Astrocyte (in vitro differentiated cells and primary cell): ENCODE measurements at regions not wholly inside any gene's neighbourhood (a gene's known extent, or its start where the extent isn't known, plus 50 kb on each side); places are given as distances from the start of the nearest gene placed in this dataset.

Experiments
- DNase-seq: peaks from one replicate; pipeline ENCODE4 v3.0.0-alpha.2; 2010; ENCODE audit warnings: low read depth
- FAIRE-seq: peaks from 2 replicates; lab custom pipeline; 2011; peaks lifted over from hg19 to GRCh38; lab: Jason Lieb, UNC
- H2AFZ ChIP-seq: 2 replicates; pipeline ENCODE4 v1.6.0; 2012; ENCODE audit warnings: low read depth, low read length, inconsistent platforms
- H3K27ac ChIP-seq: 2 replicates; pipeline ENCODE4 v1.5.1; 2011; ENCODE audit warnings: low read depth, low read length, inconsistent platforms
- H3K27me3 ChIP-seq: 2 replicates; pipeline ENCODE4 v1.6.0; 2011; ENCODE audit warnings: low read length, inconsistent platforms; ENCODE audit not compliant: insufficient read depth
- H3K36me3 ChIP-seq: 2 replicates; pipeline ENCODE4 v1.5.1; 2011; ENCODE audit warnings: low read length, inconsistent platforms; ENCODE audit not compliant: insufficient read depth
- H3K4me1 ChIP-seq: 2 replicates; pipeline ENCODE4 v1.5.1; 2011; ENCODE audit warnings: low read length, inconsistent platforms; ENCODE audit not compliant: insufficient read depth
- H3K4me2 ChIP-seq: 2 replicates; pipeline ENCODE4 v1.6.0; 2012; ENCODE audit warnings: low read length, inconsistent platforms
- H3K4me3 ChIP-seq: 2 replicates; pipeline ENCODE4 v1.5.1; 2011; ENCODE audit warnings: low read depth, mild to moderate bottlenecking, low read length, inconsistent platforms; ENCODE audit not compliant: insufficient read depth
- H3K79me2 ChIP-seq: 2 replicates; pipeline ENCODE4 v1.6.0; 2012; ENCODE audit warnings: mild to moderate bottlenecking, low read length, inconsistent platforms; ENCODE audit not compliant: insufficient read depth
- H3K9ac ChIP-seq: 2 replicates; pipeline ENCODE4 v1.6.0; 2012; ENCODE audit warnings: mild to moderate bottlenecking, low read length, inconsistent platforms
- H3K9me3 ChIP-seq: 2 replicates; pipeline ENCODE4 v1.5.1; 2012; ENCODE audit warnings: low read depth, mild to moderate bottlenecking, low read length, inconsistent platforms; ENCODE audit not compliant: insufficient read depth
- H4K20me1 ChIP-seq: 2 replicates; pipeline ENCODE4 v1.6.0; 2012; ENCODE audit warnings: low read length, inconsistent platforms; ENCODE audit not compliant: insufficient read depth
- H3K27ac Mint-ChIP-seq: one replicate; pipeline ENCODE4 v1.8.0; 2021; ENCODE audit warnings: mild to moderate bottlenecking, mixed read lengths; ENCODE audit not compliant: unreplicated experiment
- H3K27me3 Mint-ChIP-seq: one replicate; pipeline ENCODE4 v1.8.0; 2021; ENCODE audit warnings: low read depth, mixed read lengths; ENCODE audit not compliant: unreplicated experiment
- H3K36me3 Mint-ChIP-seq: one replicate; pipeline ENCODE4 v1.8.0; 2021; ENCODE audit warnings: low read depth, mixed read lengths; ENCODE audit not compliant: unreplicated experiment
- H3K4me1 Mint-ChIP-seq: one replicate; pipeline ENCODE4 v1.8.0; 2021; ENCODE audit warnings: low read depth, mixed read lengths; ENCODE audit not compliant: unreplicated experiment
- H3K4me3 Mint-ChIP-seq: one replicate; pipeline ENCODE4 v1.8.0; 2021; ENCODE audit warnings: mild to moderate bottlenecking, moderate library complexity, mixed read lengths; ENCODE audit not compliant: unreplicated experiment
- H3K9me3 Mint-ChIP-seq: one replicate; pipeline ENCODE4 v1.8.0; 2021; ENCODE audit warnings: mild to moderate bottlenecking, mixed read lengths; ENCODE audit not compliant: unreplicated experiment
- EZH2 ChIP-seq: IDR thresholded peaks from 2 replicates; pipeline ENCODE4 v1.6.1; 2012; ENCODE audit warnings: mild to moderate bottlenecking, low read length, inconsistent platforms; ENCODE audit not compliant: insufficient read depth
- TF ChIP-seq, protein P1 (sequence below): IDR thresholded peaks from 2 replicates; pipeline ENCODE4 v1.5.1; 2011; ENCODE audit warnings: low read depth, mild to moderate bottlenecking, inconsistent platforms, low read length, moderate library complexity; ENCODE audit not compliant: insufficient read depth

DNA sequence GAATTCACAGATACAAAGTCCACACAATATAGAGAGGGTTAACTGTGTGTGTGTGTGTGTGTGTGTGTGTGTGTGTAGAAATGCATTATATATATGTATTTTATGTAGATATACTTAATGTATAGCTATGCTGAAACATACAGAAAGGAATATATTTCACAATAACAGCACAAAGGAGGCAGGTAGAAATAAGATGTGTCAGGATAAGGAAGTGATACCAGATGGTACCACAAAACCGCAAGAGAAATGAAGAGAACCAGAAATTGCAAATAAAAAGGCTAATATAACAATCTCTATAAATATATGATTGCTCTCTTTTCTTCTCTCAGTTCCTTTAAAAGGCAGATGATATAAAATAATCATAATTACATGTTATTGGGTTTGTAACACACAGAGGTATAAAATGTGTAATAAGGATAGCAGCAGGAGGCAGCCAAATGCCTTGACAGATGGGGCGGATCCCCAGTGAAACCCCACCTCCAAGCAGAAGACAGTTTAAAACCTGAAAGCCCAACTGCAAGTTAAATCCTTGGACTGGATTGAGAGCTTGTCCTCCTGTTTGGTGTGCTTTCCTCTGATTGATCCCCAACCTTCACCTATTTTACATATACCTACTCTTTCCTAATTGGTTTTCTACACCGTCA is 365.4 kb upstream of the C16orf82 start:
- no peak overlapping the region for H3K4me2 ChIP-seq
- DNase-seq (no peak), FAIRE-seq (no peak)
- no peaks in the 10 kb centered on the region for H3K9me3 ChIP-seq
- no peaks in the 10 kb centered on the region for H3K27me3 Mint-ChIP-seq
- no peaks in the 10 kb centered on the region for H3K27me3 ChIP-seq
- H3K9me3 Mint-ChIP-seq, result peaks cover 4% of the 10 kb centered on the region
- no peak overlapping the region for H3K4me3 ChIP-seq
- no peaks in the 10 kb centered on the region for H3K36me3 ChIP-seq
- H3K27ac Mint-ChIP-seq, result no peak overlapping the region
- no peaks in the 10 kb centered on the region for H3K4me1 Mint-ChIP-seq
- H2AFZ ChIP-seq, result no peak overlapping the region
- no peaks in the 10 kb centered on the region for H3K4me1 ChIP-seq
- H3K9ac ChIP-seq, result no peak overlapping the region
- TF ChIP-seq EZH2, result no peak
- TF ChIP-seq, protein P1, sequence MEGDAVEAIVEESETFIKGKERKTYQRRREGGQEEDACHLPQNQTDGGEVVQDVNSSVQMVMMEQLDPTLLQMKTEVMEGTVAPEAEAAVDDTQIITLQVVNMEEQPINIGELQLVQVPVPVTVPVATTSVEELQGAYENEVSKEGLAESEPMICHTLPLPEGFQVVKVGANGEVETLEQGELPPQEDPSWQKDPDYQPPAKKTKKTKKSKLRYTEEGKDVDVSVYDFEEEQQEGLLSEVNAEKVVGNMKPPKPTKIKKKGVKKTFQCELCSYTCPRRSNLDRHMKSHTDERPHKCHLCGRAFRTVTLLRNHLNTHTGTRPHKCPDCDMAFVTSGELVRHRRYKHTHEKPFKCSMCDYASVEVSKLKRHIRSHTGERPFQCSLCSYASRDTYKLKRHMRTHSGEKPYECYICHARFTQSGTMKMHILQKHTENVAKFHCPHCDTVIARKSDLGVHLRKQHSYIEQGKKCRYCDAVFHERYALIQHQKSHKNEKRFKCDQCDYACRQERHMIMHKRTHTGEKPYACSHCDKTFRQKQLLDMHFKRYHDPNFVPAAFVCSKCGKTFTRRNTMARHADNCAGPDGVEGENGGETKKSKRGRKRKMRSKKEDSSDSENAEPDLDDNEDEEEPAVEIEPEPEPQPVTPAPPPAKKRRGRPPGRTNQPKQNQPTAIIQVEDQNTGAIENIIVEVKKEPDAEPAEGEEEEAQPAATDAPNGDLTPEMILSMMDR, result no peak
- no peaks in the 10 kb centered on the region for H3K79me2 ChIP-seq
- H4K20me1 ChIP-seq, result no peaks in the 10 kb centered on the region
- H3K27ac ChIP-seq, result no peak overlapping the region
- no peak overlapping the region for H3K4me3 Mint-ChIP-seq
- no peaks in the 10 kb centered on the region for H3K36me3 Mint-ChIP-seq

DNA sequence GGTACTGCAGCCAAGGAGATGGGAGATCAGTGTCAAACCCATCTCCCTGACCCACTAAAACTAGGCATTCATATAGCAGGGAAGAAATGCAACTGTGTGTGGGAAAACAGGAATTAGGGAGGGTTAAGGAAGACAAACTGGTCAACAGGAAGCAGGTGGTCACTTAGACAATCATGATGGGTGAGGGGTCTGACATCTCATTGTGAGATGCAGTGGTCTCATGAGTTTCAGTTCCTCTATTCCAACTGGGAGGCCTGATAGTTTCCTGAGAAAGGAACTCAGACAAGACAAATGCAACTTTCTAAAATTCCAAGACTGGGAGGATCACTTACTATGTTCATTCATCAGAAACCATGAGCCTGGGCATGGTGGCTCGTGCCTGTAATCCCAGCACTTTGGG is 361.4 kb upstream of the C16orf82 start:
- no peak overlapping the region for H3K4me3 Mint-ChIP-seq
- H3K36me3 Mint-ChIP-seq, result no peaks in the 10 kb centered on the region
- H3K27ac ChIP-seq, result no peak overlapping the region
- H3K4me2 ChIP-seq, result no peak overlapping the region
- no peaks in the 10 kb centered on the region for H4K20me1 ChIP-seq
- no peak for TF ChIP-seq EZH2
- TF ChIP-seq, protein P1, result no peak
- H3K27ac Mint-ChIP-seq, result no peak overlapping the region
- DNase-seq (no peak), FAIRE-seq (no peak)
- no peaks in the 10 kb centered on the region for H3K4me1 ChIP-seq
- H3K27me3 Mint-ChIP-seq, result peaks cover 2% of the 10 kb centered on the region
- H3K9me3 ChIP-seq, result no peaks in the 10 kb centered on the region
- H3K4me1 Mint-ChIP-seq, result no peaks in the 10 kb centered on the region
- no peak overlapping the region for H2AFZ ChIP-seq
- no peaks in the 10 kb centered on the region for H3K36me3 ChIP-seq
- no peak overlapping the region for H3K4me3 ChIP-seq
- no peak overlapping the region for H3K9ac ChIP-seq
- H3K79me2 ChIP-seq, result no peaks in the 10 kb centered on the region
- peaks cover 6% of the 10 kb centered on the region for H3K9me3 Mint-ChIP-seq
- H3K27me3 ChIP-seq, result no peaks in the 10 kb centered on the region

DNA sequence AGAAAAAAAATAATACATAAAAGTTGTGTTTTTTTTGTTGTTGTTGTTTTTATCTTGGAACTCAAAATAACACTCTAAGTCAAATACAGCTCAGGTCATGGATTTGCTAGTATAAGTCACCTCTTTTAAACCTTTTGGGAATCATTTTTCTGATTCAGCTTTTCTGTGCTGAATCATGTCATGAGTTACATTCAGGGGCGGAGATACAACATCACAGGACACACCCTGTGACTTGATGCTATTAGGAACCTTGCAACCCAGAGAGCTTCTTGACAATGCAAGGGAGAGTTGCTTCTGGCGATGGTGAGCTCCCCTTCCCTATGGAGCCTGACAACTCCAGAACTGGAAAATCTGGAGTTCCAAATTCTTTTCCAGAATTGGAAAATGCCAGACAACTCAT is 358.3 kb upstream of the C16orf82 start:
- peaks cover 2% of the 10 kb centered on the region for H3K27me3 Mint-ChIP-seq
- TF ChIP-seq, protein P1, result no peak
- no peak for TF ChIP-seq EZH2
- no peaks in the 10 kb centered on the region for H3K36me3 ChIP-seq
- DNase-seq (no peak), FAIRE-seq (no peak)
- no peaks in the 10 kb centered on the region for H3K36me3 Mint-ChIP-seq
- no peaks in the 10 kb centered on the region for H3K27me3 ChIP-seq
- no peak overlapping the region for H3K4me3 Mint-ChIP-seq
- no peak overlapping the region for H3K9ac ChIP-seq
- H3K4me2 ChIP-seq, result no peak overlapping the region
- H3K27ac Mint-ChIP-seq, result no peak overlapping the region
- peaks cover 6% of the 10 kb centered on the region for H3K9me3 Mint-ChIP-seq
- H3K4me3 ChIP-seq, result no peak overlapping the region
- H4K20me1 ChIP-seq, result no peaks in the 10 kb centered on the region
- no peak overlapping the region for H2AFZ ChIP-seq
- H3K4me1 ChIP-seq, result no peaks in the 10 kb centered on the region
- no peaks in the 10 kb centered on the region for H3K9me3 ChIP-seq
- no peak overlapping the region for H3K27ac ChIP-seq
- no peaks in the 10 kb centered on the region for H3K79me2 ChIP-seq
- no peaks in the 10 kb centered on the region for H3K4me1 Mint-ChIP-seq
